Keratinocyte (primary cell): ENCODE measurements at regions not wholly inside any gene's neighbourhood (a gene's known extent, or its start where the extent isn't known, plus 50 kb on each side); places are given as distances from the start of the nearest gene placed in this dataset.

Experiments used
- DNase-seq: peaks from one replicate; pipeline ENCODE4 v3.0.0-alpha.2; 2011; ENCODE audit warnings: low read depth, missing footprints, low spot score
- FAIRE-seq: peaks from 2 replicates; lab custom pipeline; 2011; peaks lifted over from hg19 to GRCh38; lab: Jason Lieb, UNC
- H2AFZ ChIP-seq: 2 replicates; pipeline ENCODE4 v1.6.0; 2012; ENCODE audit warnings: low read length, control low read depth, inconsistent platforms; ENCODE audit not compliant: control insufficient read depth
- H3K27ac ChIP-seq: 2 replicates; pipeline ENCODE4 v1.5.1; 2011; ENCODE audit warnings: low read length; ENCODE audit not compliant: control insufficient read depth, insufficient read depth
- H3K27me3 ChIP-seq: 3 replicates; pipeline ENCODE4 v1.6.0; 2011; ENCODE audit warnings: low read length; ENCODE audit not compliant: control insufficient read depth, insufficient read depth; ENCODE audit errors: extremely low read depth
- H3K36me3 ChIP-seq, 2 experiments: 2 replicates in 1 of 2; 3 replicates in 1 of 2; pipeline ENCODE4 v1.5.1; 2011; ENCODE audit warnings: low read length in 2 of 2, mild to moderate bottlenecking in 1 of 2; ENCODE audit not compliant: control insufficient read depth in 2 of 2, insufficient read depth in 2 of 2; ENCODE audit errors: extremely low read depth in 1 of 2
- H3K4me1 ChIP-seq: 3 replicates; pipeline ENCODE4 v1.5.1; 2011; ENCODE audit warnings: low read length; ENCODE audit not compliant: control insufficient read depth, insufficient read depth; ENCODE audit errors: extremely low read depth
- H3K4me2 ChIP-seq: 3 replicates; pipeline ENCODE4 v1.6.0; 2011; ENCODE audit warnings: low read depth, low read length; ENCODE audit not compliant: control insufficient read depth, insufficient read depth; ENCODE audit errors: extremely low read depth
- H3K4me3 ChIP-seq, 3 experiments: fragments of 200-600 bp in 1 of 3; sonication (generic) in 1 of 3; 2 replicates in 2 of 3; 3 replicates in 1 of 3; pipeline ENCODE4 v1.5.1; 2011 to 2016; ENCODE audit warnings: low read length in 3 of 3, mild to moderate bottlenecking in 3 of 3, control low read depth in 2 of 3, inconsistent platforms in 1 of 3, low read depth in 1 of 3, mixed read lengths in 1 of 3, mixed run types in 1 of 3, moderate library complexity in 1 of 3; ENCODE audit not compliant: control insufficient read depth in 2 of 3, insufficient read depth in 2 of 3; ENCODE audit errors: extremely low read depth in 1 of 3
- H3K79me2 ChIP-seq: 2 replicates; pipeline ENCODE4 v1.6.0; 2012; ENCODE audit warnings: low read length; ENCODE audit not compliant: control insufficient read depth, insufficient read depth
- H3K9ac ChIP-seq: 3 replicates; pipeline ENCODE4 v1.6.0; 2011; ENCODE audit warnings: low read length; ENCODE audit not compliant: control insufficient read depth, insufficient read depth; ENCODE audit errors: extremely low read depth
- H3K9me1 ChIP-seq: 3 replicates; pipeline ENCODE4 v1.6.0; 2011; ENCODE audit warnings: low read length; ENCODE audit not compliant: control insufficient read depth, insufficient read depth; ENCODE audit errors: extremely low read depth
- H3K9me3 ChIP-seq: 2 replicates; pipeline ENCODE4 v1.5.1; 2012; ENCODE audit warnings: low read depth, low read length; ENCODE audit not compliant: control insufficient read depth
- H4K20me1 ChIP-seq: 3 replicates; pipeline ENCODE4 v1.6.0; 2011; ENCODE audit warnings: low read length; ENCODE audit not compliant: control insufficient read depth, insufficient read depth; ENCODE audit errors: extremely low read depth
- EZH2 ChIP-seq: IDR thresholded peaks from one replicate; pipeline ENCODE4 v1.6.1; 2012; ENCODE audit warnings: inconsistent platforms, mild to moderate bottlenecking, low read length, moderate library complexity
- dilution Hi-C: fragments of 300-500 bp; cut with MboI; formaldehyde crosslinking; loops from one replicate; pipeline ENCODE4 v1.7.0; 2020; ENCODE audit warnings: low sequenced_read_pairs; ENCODE audit not compliant: extremely low pct_ligation_motif_present
- TF ChIP-seq, protein P1 (sequence below), 3 experiments: IDR thresholded peaks in 1 of 3; conservative IDR thresholded peaks in 1 of 3; optimal IDR thresholded peaks in 1 of 3; 2 replicates in 2 of 3; 3 replicates in 1 of 3; pipeline versions ENCODE3 to v1.5.1; 2011; ENCODE audit warnings: low read length in 3 of 3, mild to moderate bottlenecking in 3 of 3, moderate library complexity in 2 of 3, control low read depth in 1 of 3, inconsistent platforms in 1 of 3; ENCODE audit not compliant: insufficient read depth in 2 of 3; ENCODE audit errors: extremely low read depth in 1 of 3

DNA sequence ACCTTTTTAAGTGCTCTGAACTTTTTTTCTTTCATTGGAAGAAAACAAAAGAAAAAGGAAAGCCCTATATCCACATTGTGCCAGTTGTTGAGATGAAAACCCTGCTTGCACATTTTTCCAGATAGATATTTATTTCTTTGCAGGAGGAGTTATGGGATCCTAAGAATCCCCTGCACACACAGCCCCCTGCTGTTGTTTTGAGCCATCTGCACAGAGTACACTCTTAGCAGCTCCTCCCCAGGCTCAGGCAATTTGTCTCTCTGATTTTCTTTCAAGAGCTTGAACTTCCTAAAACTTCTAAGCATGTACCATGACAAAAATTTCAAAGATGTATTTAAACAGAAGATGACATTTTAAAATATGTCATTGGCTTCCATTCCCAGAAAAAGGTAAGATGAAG is 436.9 kb downstream of the METTL4 start:
- no peaks in the 10 kb centered on the region for H3K27me3 ChIP-seq
- no peak overlapping the region for H2AFZ ChIP-seq
- no peak overlapping the region for H3K4me2 ChIP-seq
- no peaks in the 10 kb centered on the region for H3K36me3 ChIP-seq
- FAIRE-seq (no peak), DNase-seq (no peak)
- no peak overlapping the region for H3K27ac ChIP-seq
- no peak overlapping the region for H3K4me3 ChIP-seq
- no peaks in the 10 kb centered on the region for H3K9me3 ChIP-seq
- no peaks in the 10 kb centered on the region for H4K20me1 ChIP-seq
- no peak overlapping the region for H3K9ac ChIP-seq
- H3K4me1 ChIP-seq = peaks cover under 1% of the 10 kb centered on the region
- TF ChIP-seq, protein P1, sequence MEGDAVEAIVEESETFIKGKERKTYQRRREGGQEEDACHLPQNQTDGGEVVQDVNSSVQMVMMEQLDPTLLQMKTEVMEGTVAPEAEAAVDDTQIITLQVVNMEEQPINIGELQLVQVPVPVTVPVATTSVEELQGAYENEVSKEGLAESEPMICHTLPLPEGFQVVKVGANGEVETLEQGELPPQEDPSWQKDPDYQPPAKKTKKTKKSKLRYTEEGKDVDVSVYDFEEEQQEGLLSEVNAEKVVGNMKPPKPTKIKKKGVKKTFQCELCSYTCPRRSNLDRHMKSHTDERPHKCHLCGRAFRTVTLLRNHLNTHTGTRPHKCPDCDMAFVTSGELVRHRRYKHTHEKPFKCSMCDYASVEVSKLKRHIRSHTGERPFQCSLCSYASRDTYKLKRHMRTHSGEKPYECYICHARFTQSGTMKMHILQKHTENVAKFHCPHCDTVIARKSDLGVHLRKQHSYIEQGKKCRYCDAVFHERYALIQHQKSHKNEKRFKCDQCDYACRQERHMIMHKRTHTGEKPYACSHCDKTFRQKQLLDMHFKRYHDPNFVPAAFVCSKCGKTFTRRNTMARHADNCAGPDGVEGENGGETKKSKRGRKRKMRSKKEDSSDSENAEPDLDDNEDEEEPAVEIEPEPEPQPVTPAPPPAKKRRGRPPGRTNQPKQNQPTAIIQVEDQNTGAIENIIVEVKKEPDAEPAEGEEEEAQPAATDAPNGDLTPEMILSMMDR (optimal IDR thresholded peaks at IDR 0.05 in 1 of 3, IDR thresholded peaks at IDR 0.05 in 1 of 3, conservative IDR thresholded peaks at IDR 0.05 in 1 of 3; ENCODE audit: extremely low read depth in 1 of 3, insufficient read depth in 2 of 3, low read length in 3 of 3) = no peak
- TF ChIP-seq EZH2 = no peak
- H3K9me1 ChIP-seq = no peaks in the 10 kb centered on the region
- dilution Hi-C loops = no loop called here
- H3K79me2 ChIP-seq = no peaks in the 10 kb centered on the region

DNA sequence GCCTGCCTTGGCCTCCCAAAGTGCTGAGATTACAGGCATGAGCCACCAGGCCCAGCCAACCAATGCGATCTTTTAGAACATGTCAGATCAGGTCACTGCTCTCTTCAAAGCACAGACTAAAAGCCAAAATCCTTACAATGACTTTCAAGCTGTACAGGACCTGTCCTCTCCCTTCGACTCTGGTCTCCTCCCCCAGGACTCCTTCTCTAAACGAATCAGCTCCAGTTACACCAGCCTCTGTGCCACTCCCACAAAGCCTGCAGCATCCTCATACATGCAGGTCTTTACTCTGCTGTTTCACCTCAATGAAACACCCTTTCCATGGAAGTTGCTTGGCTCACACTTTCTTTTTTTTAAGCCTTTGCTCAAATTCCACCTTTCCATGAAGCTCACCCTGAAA is 436.0 kb downstream of the METTL4 start:
- dilution Hi-C loops = no loop called here
- Histone ChIP-seq H4K20me1 (no peaks in the 10 kb centered on the region), H2AFZ (no peak overlapping the region), H3K4me3 (no peak overlapping the region), H3K36me3 (no peaks in the 10 kb centered on the region), H3K27me3 (no peaks in the 10 kb centered on the region), H3K27ac (no peak overlapping the region), H3K9me3 (no peaks in the 10 kb centered on the region), H3K4me2 (no peak overlapping the region), H3K9me1 (no peaks in the 10 kb centered on the region), H3K9ac (no peak overlapping the region), H3K79me2 (no peaks in the 10 kb centered on the region), H3K4me1 (peaks cover 8% of the 10 kb centered on the region)
- DNase-seq = no peak
- TF ChIP-seq EZH2 = no peak
- TF ChIP-seq, protein P1 (optimal IDR thresholded peaks at IDR 0.05 in 1 of 3, IDR thresholded peaks at IDR 0.05 in 1 of 3, conservative IDR thresholded peaks at IDR 0.05 in 1 of 3; ENCODE audit: extremely low read depth in 1 of 3, insufficient read depth in 2 of 3, low read length in 3 of 3) = no peak
- no peak for FAIRE-seq
